Common myeloid progenitor, CD34-positive (primary cell): ENCODE measurements at regions not wholly inside any gene's neighbourhood (a gene's known extent, or its start where the extent isn't known, plus 50 kb on each side); places are given as distances from the start of the nearest gene placed in this dataset.

ENCODE experiments used
- CTCF ChIA-PET: fragments of 350-600 bp; sonication (Branson Sonifier 250); formaldehyde crosslinking; loops from one replicate; lab custom pipeline; 2021; ENCODE audit warnings: antibody characterized with exemption; lab: Charles Lee
- POLR2A ChIA-PET: fragments of 350-600 bp; sonication (Branson Sonifier 250); formaldehyde crosslinking; loops from one replicate; lab custom pipeline; 2021; ENCODE audit warnings: antibody characterized with exemption; lab: Charles Lee
- DNase-seq, 3 donors: peaks; one replicate each; pipeline versions ENCODE4 v3.0.0 to v3.0.0-alpha.2; 2013
- H3K27ac ChIP-seq, 2 experiments: 1 replicate in 1 of 2; 2 replicates in 1 of 2; pipeline ENCODE4 v1.7.0; 2013; ENCODE audit warnings: inconsistent platforms in 2 of 2, low read length in 2 of 2, mild to moderate bottlenecking in 2 of 2, low read depth in 1 of 2, moderate library complexity in 1 of 2; ENCODE audit not compliant: severe bottlenecking in 2 of 2, insufficient read depth in 1 of 2, poor library complexity in 1 of 2
- H3K27me3 ChIP-seq, 5 experiments: replicated peaks in 2 of 5; 1 replicate in 3 of 5; 2 replicates in 2 of 5; pipeline versions ENCODE4 v1.6.1 to v1.7.0; 2013; ENCODE audit warnings: low read length in 4 of 5, mild to moderate bottlenecking in 2 of 5, moderate library complexity in 2 of 5, inconsistent platforms in 1 of 5; ENCODE audit not compliant: insufficient read depth in 5 of 5, control insufficient read depth in 4 of 5
- H3K36me3 ChIP-seq, 4 experiments: 1 replicate in 2 of 4; 2 replicates in 2 of 4; pipeline versions ENCODE4 v1.6.1 to v1.7.0; 2013; ENCODE audit warnings: low read length in 3 of 4, control low read depth in 1 of 4, mild to moderate bottlenecking in 1 of 4; ENCODE audit not compliant: control insufficient read depth in 4 of 4, insufficient read depth in 4 of 4
- H3K4me1 ChIP-seq, 4 experiments: 1 replicate in 3 of 4; 2 replicates in 1 of 4; pipeline versions ENCODE4 v1.6.1 to v1.7.1; 2013; ENCODE audit warnings: low read length in 3 of 4, mild to moderate bottlenecking in 3 of 4, control low read depth in 1 of 4, inconsistent platforms in 1 of 4, moderate library complexity in 1 of 4; ENCODE audit not compliant: control insufficient read depth in 4 of 4, insufficient read depth in 4 of 4; ENCODE audit errors: control extremely low read depth in 1 of 4
- H3K4me3 ChIP-seq, 7 experiments: 1 replicate in 4 of 7; 2 replicates in 3 of 7; pipeline versions ENCODE4 v1.5.1 to v1.7.0; 2013; ENCODE audit warnings: mild to moderate bottlenecking in 7 of 7, low read length in 6 of 7, moderate library complexity in 6 of 7, inconsistent platforms in 2 of 7, low read depth in 2 of 7, control low read depth in 1 of 7; ENCODE audit not compliant: insufficient read depth in 4 of 7, control insufficient read depth in 1 of 7; ENCODE audit errors: extremely low read depth in 1 of 7
- H3K9me3 ChIP-seq, 5 experiments: 1 replicate in 4 of 5; 2 replicates in 1 of 5; pipeline versions ENCODE4 v1.6.1 to v1.7.1; 2013; ENCODE audit warnings: low read length in 4 of 5, mild to moderate bottlenecking in 2 of 5, inconsistent platforms in 1 of 5, low read depth in 1 of 5, moderate library complexity in 1 of 5; ENCODE audit not compliant: control insufficient read depth in 4 of 5, insufficient read depth in 2 of 5; ENCODE audit errors: control extremely low read depth in 1 of 5
- WGBS: methylation state at CpG from one replicate; pipeline ENCODE4 v1.1.5; 2013; ENCODE audit not compliant: insufficient coverage; 5-methylcytosine and 5-hydroxymethylcytosine counted together

DNA sequence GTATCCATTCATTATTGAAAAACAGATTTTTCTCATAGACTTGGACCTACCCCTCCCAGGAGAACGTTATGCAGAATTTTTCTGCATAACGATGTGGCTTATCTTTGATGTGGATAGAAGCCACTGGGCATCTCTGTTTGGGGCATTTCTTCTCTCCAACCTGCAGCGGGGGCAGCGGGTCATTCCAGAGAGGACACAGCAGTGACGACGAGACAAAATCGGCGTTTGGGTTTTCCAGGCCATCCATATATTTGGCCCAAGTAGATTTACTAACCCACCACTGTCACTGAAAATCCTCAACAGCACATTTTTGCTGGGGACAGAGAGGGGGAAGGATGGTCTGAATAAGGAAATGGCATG lies 299.3 kb upstream of the PITRM1 start:
- Histone ChIP-seq H3K36me3 (no peaks in the 10 kb centered on the region), H3K4me1 (peaks cover 12 to 38% (median 29%) of the 10 kb centered on the region in 4 experiments), H3K27ac (no peak overlapping the region), H3K27me3 (no peaks in the 10 kb centered on the region), H3K4me3 (peak overlapping the region in 4 of 7 experiments; percentile 47 to 75 (median 54)), H3K9me3 (no peaks in the 10 kb centered on the region)
- DNase-seq, result no peak
- WGBS, result 96% methylated on average over 4 of the region's 8 CpGs
- ChIA-PET POLR2A (no interaction called here), CTCF (no interaction called here)

GRCh38 chr10:3471472-3471871 lies 298.9 kb upstream of the PITRM1 start:
- H3K9me3 ChIP-seq, result no peaks in the 10 kb centered on the region
- H3K4me3 ChIP-seq, result no peak overlapping the region
- H3K36me3 ChIP-seq, result no peaks in the 10 kb centered on the region
- H3K4me1 ChIP-seq, result peaks cover 15 to 40% (median 29%) of the 10 kb centered on the region in 4 experiments
- no peak for DNase-seq
- H3K27me3 ChIP-seq, result no peaks in the 10 kb centered on the region
- H3K27ac ChIP-seq, result no peak overlapping the region
- ChIA-PET CTCF (no interaction called here), POLR2A (no interaction called here)
- WGBS, result 69% methylated on average over 5 of the region's 10 CpGs

DNA sequence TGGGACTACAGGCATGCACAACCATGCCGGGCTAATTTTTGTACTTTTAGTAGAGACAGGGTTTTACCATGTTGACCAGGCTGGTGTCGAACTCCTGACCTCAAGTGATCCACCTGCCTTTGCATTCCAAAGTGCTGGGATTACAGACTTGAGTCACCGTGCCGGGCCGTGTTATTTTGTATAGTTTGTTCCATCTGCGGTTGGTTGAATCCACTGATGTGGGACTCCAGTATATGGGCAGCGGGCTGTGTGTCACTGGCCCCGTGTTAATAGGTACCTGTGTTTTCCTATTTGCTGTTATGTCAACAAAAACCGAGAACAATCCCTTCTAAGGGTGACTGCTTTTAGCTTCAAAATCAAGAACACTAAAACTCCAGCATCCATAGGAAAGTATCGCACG lies 297.6 kb upstream of the PITRM1 start:
- Histone ChIP-seq H3K4me3 (no peak overlapping the region), H3K27me3 (no peaks in the 10 kb centered on the region), H3K9me3 (no peaks in the 10 kb centered on the region), H3K4me1 (peaks cover 15 to 47% (median 35%) of the 10 kb centered on the region in 4 experiments), H3K27ac (no peak overlapping the region), H3K36me3 (no peaks in the 10 kb centered on the region)
- ChIA-PET CTCF (no interaction called here), POLR2A (no interaction called here)
- 96% methylated on average over 10 of the region's 11 CpGs for WGBS
- DNase-seq, result no peak

- H3K27me3 ChIP-seq, result no peaks in the 10 kb centered on the region
- H3K36me3 ChIP-seq, result no peaks in the 10 kb centered on the region
- WGBS, result 100% methylated on average over 1 of the region's 2 CpGs
- DNase-seq, result no peak
- H3K4me1 ChIP-seq, result peaks cover 17 to 50% (median 39%) of the 10 kb centered on the region in 4 experiments
- POLR2A ChIA-PET, result no interaction called here
- no peak overlapping the region for H3K4me3 ChIP-seq
- no peak overlapping the region for H3K27ac ChIP-seq
- CTCF ChIA-PET, result no interaction called here
- no peaks in the 10 kb centered on the region for H3K9me3 ChIP-seq
Measured at GRCh38 chr10:3469639-3470020, 297.0 kb upstream of the PITRM1 start.

- peaks cover 17 to 50% (median 39%) of the 10 kb centered on the region in 4 experiments for H3K4me1 ChIP-seq
- 68% methylated on average over 7 of the region's 12 CpGs for WGBS
- H3K27me3 ChIP-seq, result no peaks in the 10 kb centered on the region
- DNase-seq, result peak in 2 of 3 donors; percentile 59 to 70
- ChIA-PET POLR2A (no interaction called here), CTCF (no interaction called here)
- H3K27ac ChIP-seq, result no peak overlapping the region
- no peaks in the 10 kb centered on the region for H3K9me3 ChIP-seq
- H3K4me3 ChIP-seq, result peak overlapping the region in 1 of 7 experiments; percentile 41
- H3K36me3 ChIP-seq, result no peaks in the 10 kb centered on the region
Measured at GRCh38 chr10:3468919-3469638, 296.5 kb upstream of the PITRM1 start.

GRCh38 chr10:3467052-3467951 lies 294.7 kb upstream of the PITRM1 start:
- POLR2A ChIA-PET, result interaction anchor here (0.6 kb wide), 1 partner anchor 41 kb away, joined by 3 read pairs; no protein-coding TSS in a partner anchor
- Histone ChIP-seq H3K27me3 (no peaks in the 10 kb centered on the region), H3K4me3 (peak overlapping the region in 1 of 7 experiments; percentile 25), H3K4me1 (peaks cover 17 to 44% (median 36%) of the 10 kb centered on the region in 4 experiments), H3K36me3 (no peaks in the 10 kb centered on the region), H3K9me3 (no peaks in the 10 kb centered on the region), H3K27ac (no peak overlapping the region)
- CTCF ChIA-PET, result interaction anchor here (0.9 kb wide), 1 partner anchor 13 kb away, joined by 4 read pairs; no protein-coding TSS in a partner anchor
- peak in 2 of 3 donors; percentile 49 to 57 for DNase-seq
- WGBS, result 82% methylated on average over 12 of the region's 23 CpGs
